ENCODE measurements at regions not wholly inside any gene's neighbourhood (a gene's known extent, or its start where the extent isn't known, plus 50 kb on each side); places are given as distances from the start of the nearest gene placed in this dataset.
"Not testable (repeated sequence)": the region's sequence is repeated elsewhere in the genome, so short reads cannot be mapped to it uniquely, and the experiment has no call there.

GRCh38 chr20:17891131-17891530 lies 77.5 kb downstream of the SNX5 start:
- not testable (repeated sequence) for H2BK5ac ChIP-seq (ENCODE audit: low read length); H3K56ac ChIP-seq (ENCODE audit: low read length); H4K5ac ChIP-seq (ENCODE audit: low read length); H3K79me1 ChIP-seq (ENCODE audit: low read length); H2BK120ac ChIP-seq (ENCODE audit: low read depth, low read length); H3K27ac ChIP-seq (ENCODE audit: low read depth, low read length); H2BK15ac ChIP-seq (replicated peaks; ENCODE audit: low read depth); H3K18ac ChIP-seq (ENCODE audit: low read length); H3K4ac ChIP-seq (ENCODE audit: low read depth, low read length); H3K4me3 ChIP-seq (ENCODE audit: low read length); H3K36me3 ChIP-seq (ENCODE audit: control insufficient read depth, insufficient read depth, low read length); H3K23ac ChIP-seq (ENCODE audit: low read length); H3K27me3 ChIP-seq (ENCODE audit: insufficient read depth, low read length, poor library complexity); H3K4me2 ChIP-seq (ENCODE audit: low read length); H3K4me1 ChIP-seq (ENCODE audit: control insufficient read depth, low read depth, low read length); H3K9ac ChIP-seq (ENCODE audit: low read length); DNase-seq; H3K79me2 ChIP-seq (ENCODE audit: control insufficient read depth, insufficient read depth, low read length); H2AK5ac ChIP-seq (ENCODE audit: low read length); H4K8ac ChIP-seq (ENCODE audit: low read depth, low read length)
- WGBS (ENCODE audit: extremely low coverage, insufficient coverage, low lambda C conversion rate), result no CpG with 5 or more reads among the region's 4 CpGs

GRCh38 chr20:17890330-17890729 lies 78.3 kb downstream of the SNX5 start:
- H3K4ac ChIP-seq (ENCODE audit: low read depth, low read length), result no peak overlapping the region
- H3K27me3 ChIP-seq (ENCODE audit: insufficient read depth, low read length, poor library complexity), result no peaks in the 10 kb centered on the region
- no peak overlapping the region for H2BK120ac ChIP-seq (ENCODE audit: low read depth, low read length)
- H2BK15ac ChIP-seq (replicated peaks; ENCODE audit: low read depth), result no peak overlapping the region
- no peak overlapping the region for H3K4me3 ChIP-seq (ENCODE audit: low read length)
- H3K9ac ChIP-seq (ENCODE audit: low read length), result no peak overlapping the region
- H3K23ac ChIP-seq (ENCODE audit: low read length), result no peak overlapping the region
- H3K18ac ChIP-seq (ENCODE audit: low read length), result no peak overlapping the region
- no peak overlapping the region for H3K27ac ChIP-seq (ENCODE audit: low read depth, low read length)
- H3K4me2 ChIP-seq (ENCODE audit: low read length), result no peak overlapping the region
- no peak for DNase-seq
- H3K4me1 ChIP-seq (ENCODE audit: control insufficient read depth, low read depth, low read length), result no peaks in the 10 kb centered on the region
- H3K79me1 ChIP-seq (ENCODE audit: low read length), result no peaks in the 10 kb centered on the region
- H2AK5ac ChIP-seq (ENCODE audit: low read length), result no peak overlapping the region
- H3K79me2 ChIP-seq (ENCODE audit: control insufficient read depth, insufficient read depth, low read length), result no peaks in the 10 kb centered on the region
- H3K36me3 ChIP-seq (ENCODE audit: control insufficient read depth, insufficient read depth, low read length), result no peaks in the 10 kb centered on the region
- no peak overlapping the region for H4K8ac ChIP-seq (ENCODE audit: low read depth, low read length)
- no peak overlapping the region for H3K56ac ChIP-seq (ENCODE audit: low read length)
- no CpG with 5 or more reads among the region's 3 CpGs for WGBS (ENCODE audit: extremely low coverage, insufficient coverage, low lambda C conversion rate)
- H2BK5ac ChIP-seq (ENCODE audit: low read length), result no peak overlapping the region
- H4K5ac ChIP-seq (ENCODE audit: low read length), result no peak overlapping the region

GRCh38 chr20:17889226-17889625 lies 79.4 kb downstream of the SNX5 start:
- H3K4me3 ChIP-seq (ENCODE audit: low read length), result no peak overlapping the region
- H3K79me2 ChIP-seq (ENCODE audit: control insufficient read depth, insufficient read depth, low read length), result no peaks in the 10 kb centered on the region
- no peak overlapping the region for H3K18ac ChIP-seq (ENCODE audit: low read length)
- no peak overlapping the region for H3K9ac ChIP-seq (ENCODE audit: low read length)
- H2BK5ac ChIP-seq (ENCODE audit: low read length), result no peak overlapping the region
- DNase-seq, result no peak
- H3K4me1 ChIP-seq (ENCODE audit: control insufficient read depth, low read depth, low read length), result no peaks in the 10 kb centered on the region
- no peak overlapping the region for H4K8ac ChIP-seq (ENCODE audit: low read depth, low read length)
- H3K23ac ChIP-seq (ENCODE audit: low read length), result no peak overlapping the region
- no peak overlapping the region for H2BK15ac ChIP-seq (replicated peaks; ENCODE audit: low read depth)
- no peak overlapping the region for H3K27ac ChIP-seq (ENCODE audit: low read depth, low read length)
- H3K36me3 ChIP-seq (ENCODE audit: control insufficient read depth, insufficient read depth, low read length), result no peaks in the 10 kb centered on the region
- H3K56ac ChIP-seq (ENCODE audit: low read length), result no peak overlapping the region
- H3K4ac ChIP-seq (ENCODE audit: low read depth, low read length), result no peak overlapping the region
- no peak overlapping the region for H4K5ac ChIP-seq (ENCODE audit: low read length)
- H2AK5ac ChIP-seq (ENCODE audit: low read length), result no peak overlapping the region
- no peak overlapping the region for H3K4me2 ChIP-seq (ENCODE audit: low read length)
- no CpG with 5 or more reads among the region's 1 CpG for WGBS (ENCODE audit: extremely low coverage, insufficient coverage, low lambda C conversion rate)
- no peaks in the 10 kb centered on the region for H3K27me3 ChIP-seq (ENCODE audit: insufficient read depth, low read length, poor library complexity)
- H2BK120ac ChIP-seq (ENCODE audit: low read depth, low read length), result no peak overlapping the region
- H3K79me1 ChIP-seq (ENCODE audit: low read length), result no peaks in the 10 kb centered on the region

GRCh38 chr20:17888044-17888443 lies 80.5 kb downstream of the SNX5 start:
- Histone ChIP-seq H2BK15ac (replicated peaks; ENCODE audit: low read depth) (no peak overlapping the region), H2BK120ac (ENCODE audit: low read depth, low read length) (no peak overlapping the region)
- WGBS (ENCODE audit: extremely low coverage, insufficient coverage, low lambda C conversion rate), result no CpG with 5 or more reads among the region's 9 CpGs

GRCh38 chr20:17887331-17888030 lies 81.1 kb downstream of the SNX5 start:
- H4K5ac ChIP-seq (ENCODE audit: low read length), result no peak overlapping the region
- no peak overlapping the region for H3K18ac ChIP-seq (ENCODE audit: low read length)
- H3K23ac ChIP-seq (ENCODE audit: low read length), result no peak overlapping the region
- H3K27ac ChIP-seq (ENCODE audit: low read depth, low read length), result no peak overlapping the region
- no peak overlapping the region for H3K56ac ChIP-seq (ENCODE audit: low read length)
- H3K4me3 ChIP-seq (ENCODE audit: low read length), result no peak overlapping the region
- no peak for DNase-seq
- H3K27me3 ChIP-seq (ENCODE audit: insufficient read depth, low read length, poor library complexity), result no peaks in the 10 kb centered on the region
- H4K8ac ChIP-seq (ENCODE audit: low read depth, low read length), result no peak overlapping the region
- H3K79me1 ChIP-seq (ENCODE audit: low read length), result no peaks in the 10 kb centered on the region
- H3K4me1 ChIP-seq (ENCODE audit: control insufficient read depth, low read depth, low read length), result no peaks in the 10 kb centered on the region
- no peak overlapping the region for H3K4me2 ChIP-seq (ENCODE audit: low read length)
- no peaks in the 10 kb centered on the region for H3K79me2 ChIP-seq (ENCODE audit: control insufficient read depth, insufficient read depth, low read length)
- WGBS (ENCODE audit: extremely low coverage, insufficient coverage, low lambda C conversion rate), result no CpG with 5 or more reads among the region's 10 CpGs
- H2BK120ac ChIP-seq (ENCODE audit: low read depth, low read length), result no peak overlapping the region
- no peak overlapping the region for H2BK15ac ChIP-seq (replicated peaks; ENCODE audit: low read depth)
- no peak overlapping the region for H3K9ac ChIP-seq (ENCODE audit: low read length)
- H3K4ac ChIP-seq (ENCODE audit: low read depth, low read length), result no peak overlapping the region
- H3K36me3 ChIP-seq (ENCODE audit: control insufficient read depth, insufficient read depth, low read length), result no peaks in the 10 kb centered on the region
- H2BK5ac ChIP-seq (ENCODE audit: low read length), result no peak overlapping the region
- H2AK5ac ChIP-seq (ENCODE audit: low read length), result no peak overlapping the region

More at GRCh38 chr20:17888044-17888443, 80.5 kb downstream of the SNX5 start:
- no peaks in the 10 kb centered on the region for H3K4me1 ChIP-seq (ENCODE audit: control insufficient read depth, low read depth, low read length)
- H3K9ac ChIP-seq (ENCODE audit: low read length), result no peak overlapping the region
- no peak overlapping the region for H3K4ac ChIP-seq (ENCODE audit: low read depth, low read length)
- H2AK5ac ChIP-seq (ENCODE audit: low read length), result no peak overlapping the region
- H3K4me3 ChIP-seq (ENCODE audit: low read length), result no peak overlapping the region
- no peaks in the 10 kb centered on the region for H3K79me2 ChIP-seq (ENCODE audit: control insufficient read depth, insufficient read depth, low read length)
- no peak overlapping the region for H3K56ac ChIP-seq (ENCODE audit: low read length)
- no peak overlapping the region for H2BK5ac ChIP-seq (ENCODE audit: low read length)
- no peak overlapping the region for H3K18ac ChIP-seq (ENCODE audit: low read length)
- H3K27ac ChIP-seq (ENCODE audit: low read depth, low read length), result no peak overlapping the region
- no peaks in the 10 kb centered on the region for H3K27me3 ChIP-seq (ENCODE audit: insufficient read depth, low read length, poor library complexity)
- H3K36me3 ChIP-seq (ENCODE audit: control insufficient read depth, insufficient read depth, low read length), result no peaks in the 10 kb centered on the region
- no peak overlapping the region for H3K4me2 ChIP-seq (ENCODE audit: low read length)
- no peak overlapping the region for H3K23ac ChIP-seq (ENCODE audit: low read length)
- no peak overlapping the region for H4K8ac ChIP-seq (ENCODE audit: low read depth, low read length)
- no peak overlapping the region for H4K5ac ChIP-seq (ENCODE audit: low read length)
- DNase-seq, result no peak
- no peaks in the 10 kb centered on the region for H3K79me1 ChIP-seq (ENCODE audit: low read length)

GRCh38 chr20:17885544-17885943 lies 83.0 kb downstream of the SNX5 start:
- H2BK120ac ChIP-seq (ENCODE audit: low read depth, low read length), result no peak overlapping the region
- no peak overlapping the region for H3K4me3 ChIP-seq (ENCODE audit: low read length)
- H2BK5ac ChIP-seq (ENCODE audit: low read length), result no peak overlapping the region
- H2AK5ac ChIP-seq (ENCODE audit: low read length), result no peak overlapping the region
- no peak overlapping the region for H4K5ac ChIP-seq (ENCODE audit: low read length)
- WGBS (ENCODE audit: extremely low coverage, insufficient coverage, low lambda C conversion rate), result no CpG with 5 or more reads among the region's 4 CpGs
- H3K4ac ChIP-seq (ENCODE audit: low read depth, low read length), result no peak overlapping the region
- no peaks in the 10 kb centered on the region for H3K36me3 ChIP-seq (ENCODE audit: control insufficient read depth, insufficient read depth, low read length)
- H3K27ac ChIP-seq (ENCODE audit: low read depth, low read length), result no peak overlapping the region
- H3K27me3 ChIP-seq (ENCODE audit: insufficient read depth, low read length, poor library complexity), result no peaks in the 10 kb centered on the region
- no peak overlapping the region for H3K18ac ChIP-seq (ENCODE audit: low read length)
- no peak overlapping the region for H3K56ac ChIP-seq (ENCODE audit: low read length)
- H3K23ac ChIP-seq (ENCODE audit: low read length), result no peak overlapping the region
- no peaks in the 10 kb centered on the region for H3K4me1 ChIP-seq (ENCODE audit: control insufficient read depth, low read depth, low read length)
- no peak overlapping the region for H4K8ac ChIP-seq (ENCODE audit: low read depth, low read length)
- no peaks in the 10 kb centered on the region for H3K79me1 ChIP-seq (ENCODE audit: low read length)
- no peak overlapping the region for H3K9ac ChIP-seq (ENCODE audit: low read length)
- H3K4me2 ChIP-seq (ENCODE audit: low read length), result no peak overlapping the region
- DNase-seq, result no peak
- H3K79me2 ChIP-seq (ENCODE audit: control insufficient read depth, insufficient read depth, low read length), result no peaks in the 10 kb centered on the region
- H2BK15ac ChIP-seq (replicated peaks; ENCODE audit: low read depth), result no peak overlapping the region

Measured in mesendoderm (in vitro differentiated cells).